Cardiac muscle cell (in vitro differentiated cells and primary cell): ENCODE measurements at regions not wholly inside any gene's neighbourhood (a gene's known extent, or its start where the extent isn't known, plus 50 kb on each side); places are given as distances from the start of the nearest gene placed in this dataset.
A peak's percentile ranks its signal among the peaks of the same experiment; 100 is the strongest.
"Not testable (repeated sequence)": the region's sequence is repeated elsewhere in the genome, so short reads cannot be mapped to it uniquely, and the experiment has no call there.

Experiments used
- DNase-seq, 2 donors: peaks; one replicate each; pipeline versions ENCODE4 v3.0.0 to v3.0.0-alpha.2; 2010 to 2017; ENCODE audit warnings: low read depth in 1 of 2, low spot score in 1 of 2
- H3K27ac ChIP-seq: fragments of 200-600 bp; sonication (generic); 2 replicates; pipeline ENCODE4 v1.5.1; 2016
- H3K27me3 ChIP-seq: fragments of 200-600 bp; sonication (generic); 2 replicates; pipeline ENCODE4 v1.6.0; 2016; ENCODE audit warnings: control low read depth
- H3K36me3 ChIP-seq: fragments of 200-600 bp; sonication (generic); 2 replicates; pipeline ENCODE4 v1.5.1; 2016; ENCODE audit warnings: control low read depth
- H3K4me1 ChIP-seq: fragments of 200-600 bp; sonication (generic); 2 replicates; pipeline ENCODE4 v1.8.1; 2017; ENCODE audit warnings: low read depth, mild to moderate bottlenecking, mixed run types
- H3K4me3 ChIP-seq: fragments of 200-600 bp; sonication (generic); 2 replicates; pipeline ENCODE4 v1.5.1; 2016; ENCODE audit warnings: mild to moderate bottlenecking
- H3K9me3 ChIP-seq: fragments of 200-600 bp; sonication (generic); 2 replicates; pipeline ENCODE4 v1.5.1; 2017; ENCODE audit warnings: low read depth, mild to moderate bottlenecking, control low read depth
- TF ChIP-seq, protein P1 (sequence below): IDR thresholded peaks from 2 replicates; pipeline ENCODE4 v1.5.1; 2012; ENCODE audit warnings: low read depth, mild to moderate bottlenecking, low read length

- H3K36me3 ChIP-seq: no peaks in the 10 kb centered on the region
- H3K4me3 ChIP-seq: no peak overlapping the region
- peaks cover 6% of the 10 kb centered on the region for H3K4me1 ChIP-seq
- H3K9me3 ChIP-seq: no peaks in the 10 kb centered on the region
- peaks cover 7% of the 10 kb centered on the region for H3K27me3 ChIP-seq
- no peak for DNase-seq
- no peak overlapping the region for H3K27ac ChIP-seq
- TF ChIP-seq, protein P1, sequence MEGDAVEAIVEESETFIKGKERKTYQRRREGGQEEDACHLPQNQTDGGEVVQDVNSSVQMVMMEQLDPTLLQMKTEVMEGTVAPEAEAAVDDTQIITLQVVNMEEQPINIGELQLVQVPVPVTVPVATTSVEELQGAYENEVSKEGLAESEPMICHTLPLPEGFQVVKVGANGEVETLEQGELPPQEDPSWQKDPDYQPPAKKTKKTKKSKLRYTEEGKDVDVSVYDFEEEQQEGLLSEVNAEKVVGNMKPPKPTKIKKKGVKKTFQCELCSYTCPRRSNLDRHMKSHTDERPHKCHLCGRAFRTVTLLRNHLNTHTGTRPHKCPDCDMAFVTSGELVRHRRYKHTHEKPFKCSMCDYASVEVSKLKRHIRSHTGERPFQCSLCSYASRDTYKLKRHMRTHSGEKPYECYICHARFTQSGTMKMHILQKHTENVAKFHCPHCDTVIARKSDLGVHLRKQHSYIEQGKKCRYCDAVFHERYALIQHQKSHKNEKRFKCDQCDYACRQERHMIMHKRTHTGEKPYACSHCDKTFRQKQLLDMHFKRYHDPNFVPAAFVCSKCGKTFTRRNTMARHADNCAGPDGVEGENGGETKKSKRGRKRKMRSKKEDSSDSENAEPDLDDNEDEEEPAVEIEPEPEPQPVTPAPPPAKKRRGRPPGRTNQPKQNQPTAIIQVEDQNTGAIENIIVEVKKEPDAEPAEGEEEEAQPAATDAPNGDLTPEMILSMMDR: no peak
Measured at GRCh38 chr15:31435912-31436628, 109.4 kb downstream of the KLF13 start.

DNA sequence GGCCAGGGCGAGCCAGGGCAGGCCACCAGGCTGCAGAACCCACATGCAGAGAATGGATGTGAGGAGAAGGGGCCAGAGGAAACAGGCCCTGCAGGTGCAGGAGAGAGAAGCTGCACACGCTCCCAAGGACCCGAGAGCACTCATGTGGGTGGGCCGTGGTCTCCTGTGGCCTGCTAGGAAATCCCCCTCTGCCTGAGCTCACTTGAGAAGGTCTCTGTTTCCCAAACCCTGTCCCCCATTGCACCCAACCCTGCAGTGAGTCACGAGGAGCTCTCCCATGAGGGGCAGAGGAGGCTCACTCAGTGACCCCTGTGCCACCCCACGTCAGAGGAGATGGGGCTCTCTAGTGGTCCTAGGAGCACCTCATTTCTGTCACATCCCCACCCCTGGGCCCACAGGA lies 111.1 kb downstream of the KLF13 start:
- DNase-seq: no peak
- H3K9me3 ChIP-seq: no peaks in the 10 kb centered on the region
- TF ChIP-seq, protein P1: no peak
- H3K36me3 ChIP-seq: no peaks in the 10 kb centered on the region
- peaks cover 14% of the 10 kb centered on the region for H3K27me3 ChIP-seq
- H3K27ac ChIP-seq: no peak overlapping the region
- no peak overlapping the region for H3K4me3 ChIP-seq
- H3K4me1 ChIP-seq: peaks cover 6% of the 10 kb centered on the region

GRCh38 chr15:31438601-31439265 lies 112.1 kb downstream of the KLF13 start:
- H3K9me3 ChIP-seq: no peaks in the 10 kb centered on the region
- no peak for DNase-seq
- TF ChIP-seq, protein P1: no peak
- no peak overlapping the region for H3K27ac ChIP-seq
- H3K4me3 ChIP-seq: no peak overlapping the region
- H3K27me3 ChIP-seq: peaks cover 14% of the 10 kb centered on the region
- no peaks in the 10 kb centered on the region for H3K36me3 ChIP-seq
- H3K4me1 ChIP-seq: peaks cover 6% of the 10 kb centered on the region

GRCh38 chr15:31439328-31439727 lies 112.7 kb downstream of the KLF13 start:
- no peaks in the 10 kb centered on the region for H3K36me3 ChIP-seq
- TF ChIP-seq, protein P1: peak; percentile 13
- no peak overlapping the region for H3K4me3 ChIP-seq
- no peak for DNase-seq
- H3K9me3 ChIP-seq: no peaks in the 10 kb centered on the region
- peaks cover 6% of the 10 kb centered on the region for H3K4me1 ChIP-seq
- peaks cover 14% of the 10 kb centered on the region for H3K27me3 ChIP-seq
- no peak overlapping the region for H3K27ac ChIP-seq

DNA sequence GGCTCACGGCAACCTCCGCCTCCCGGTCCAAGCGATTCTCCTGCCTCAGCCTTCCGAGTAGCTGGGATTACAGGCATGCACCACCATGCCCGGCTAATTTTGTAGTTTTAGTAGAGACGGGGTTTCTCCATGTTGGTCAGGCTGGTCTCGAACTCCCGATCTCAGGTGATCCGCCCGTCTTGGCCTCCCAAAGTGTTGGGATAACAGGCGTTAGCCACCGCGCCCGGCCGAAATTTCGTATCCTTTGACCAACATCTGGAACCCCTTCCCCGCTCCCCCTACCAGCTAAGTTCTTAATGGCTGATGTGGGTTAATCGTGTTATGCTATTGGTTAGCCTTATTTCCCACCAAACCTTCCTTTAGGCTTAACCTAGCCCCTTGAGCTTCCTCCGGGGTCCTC lies 113.6 kb downstream of the KLF13 start:
- H3K4me1 ChIP-seq, H3K27ac ChIP-seq, H3K4me3 ChIP-seq, H3K36me3 ChIP-seq, H3K9me3 ChIP-seq, DNase-seq: not testable (repeated sequence)
- peaks cover 14% of the 10 kb centered on the region for H3K27me3 ChIP-seq

GRCh38 chr15:31440754-31441311 lies 114.2 kb downstream of the KLF13 start:
- no peak overlapping the region for H3K27ac ChIP-seq
- H3K4me3 ChIP-seq: peak overlapping the region; percentile 16
- H3K4me1 ChIP-seq: no peaks in the 10 kb centered on the region
- peak; percentile 32 to 56 for DNase-seq
- H3K27me3 ChIP-seq: peaks cover 14% of the 10 kb centered on the region
- no peaks in the 10 kb centered on the region for H3K36me3 ChIP-seq
- TF ChIP-seq, protein P1: no peak
- H3K9me3 ChIP-seq: no peaks in the 10 kb centered on the region
